Loucy (cell line): ENCODE measurements at regions not wholly inside any gene's neighbourhood (a gene's known extent, or its start where the extent isn't known, plus 50 kb on each side); places are given as distances from the start of the nearest gene placed in this dataset.

Experiments used
- H2AFZ ChIP-seq: fragments of 200-600 bp; sonication (generic); 2 replicates; pipeline ENCODE4 v1.6.0; 2016; ENCODE audit warnings: antibody characterized with exemption, mild to moderate bottlenecking, low read length, moderate library complexity
- H3F3A ChIP-seq: fragments of 200-600 bp; 2 replicates; pipeline ENCODE4 v1.6.0; 2016; ENCODE audit warnings: antibody characterized with exemption, low read depth, mild to moderate bottlenecking
- H3K27me3 ChIP-seq: fragments of 200-600 bp; sonication (generic); 2 replicates; pipeline ENCODE4 v1.6.1; 2014; ENCODE audit warnings: low read length, mild to moderate bottlenecking; ENCODE audit not compliant: insufficient read depth, poor library complexity, severe bottlenecking
- H3K36me3 ChIP-seq: fragments of 200-600 bp; sonication (generic); 2 replicates; pipeline ENCODE4 v1.6.1; 2016; ENCODE audit warnings: low read length; ENCODE audit not compliant: insufficient read depth
- H3K4me1 ChIP-seq: fragments of 200-600 bp; sonication (generic); 2 replicates; pipeline ENCODE4 v1.5.1; 2014; ENCODE audit warnings: low read length, mild to moderate bottlenecking; ENCODE audit not compliant: insufficient read depth, poor library complexity, severe bottlenecking
- H3K4me2 ChIP-seq: fragments of 200-600 bp; sonication (generic); 2 replicates; pipeline ENCODE4 v1.6.0; 2014; ENCODE audit warnings: antibody characterized with exemption, low read length, low read depth, mild to moderate bottlenecking; ENCODE audit not compliant: poor library complexity, severe bottlenecking
- H3K4me3 ChIP-seq: fragments of 200-600 bp; sonication (generic); 2 replicates; pipeline ENCODE4 v1.5.1; 2014; ENCODE audit warnings: low read length, mild to moderate bottlenecking, mixed read lengths; ENCODE audit not compliant: poor library complexity, severe bottlenecking
- H3K79me2 ChIP-seq: fragments of 200-600 bp; sonication (generic); 2 replicates; pipeline ENCODE4 v1.6.1; 2014; ENCODE audit warnings: low read length; ENCODE audit not compliant: insufficient read depth
- H3K9ac ChIP-seq: fragments of 200-600 bp; sonication (generic); 2 replicates; pipeline ENCODE4 v1.6.0; 2014; ENCODE audit warnings: mild to moderate bottlenecking, low read depth, low read length, moderate library complexity; ENCODE audit not compliant: poor library complexity, severe bottlenecking
- H3K9me2 ChIP-seq: fragments of 200-600 bp; sonication (generic); replicated peaks from 2 replicates; pipeline ENCODE4 v1.6.1; 2016; ENCODE audit warnings: low read depth, low read length, mixed read lengths
- H3K9me3 ChIP-seq: fragments of 200-600 bp; sonication (generic); 2 replicates; pipeline ENCODE4 v1.6.1; 2014; ENCODE audit warnings: mild to moderate bottlenecking, antibody characterized with exemption, low read length, low read depth; ENCODE audit not compliant: insufficient read depth
- H4K20me1 ChIP-seq: fragments of 200-600 bp; sonication (generic); 2 replicates; pipeline ENCODE4 v1.6.0; 2014; ENCODE audit warnings: antibody characterized with exemption, low read length, mild to moderate bottlenecking; ENCODE audit not compliant: insufficient read depth, poor library complexity, severe bottlenecking
- EZH2phosphoT487 ChIP-seq: fragments of 200-600 bp; IDR thresholded peaks from 2 replicates; pipeline ENCODE4 v1.6.1; 2018; ENCODE audit warnings: antibody characterized with exemption, mild to moderate bottlenecking, moderate library complexity, borderline replicate concordance
- TF ChIP-seq, protein P1 (sequence below): fragments of 200-600 bp; sonication (generic); conservative IDR thresholded peaks from 2 replicates; pipeline ENCODE4 v1.5.1; 2014; ENCODE audit warnings: mild to moderate bottlenecking, antibody characterized with exemption, low read length

DNA sequence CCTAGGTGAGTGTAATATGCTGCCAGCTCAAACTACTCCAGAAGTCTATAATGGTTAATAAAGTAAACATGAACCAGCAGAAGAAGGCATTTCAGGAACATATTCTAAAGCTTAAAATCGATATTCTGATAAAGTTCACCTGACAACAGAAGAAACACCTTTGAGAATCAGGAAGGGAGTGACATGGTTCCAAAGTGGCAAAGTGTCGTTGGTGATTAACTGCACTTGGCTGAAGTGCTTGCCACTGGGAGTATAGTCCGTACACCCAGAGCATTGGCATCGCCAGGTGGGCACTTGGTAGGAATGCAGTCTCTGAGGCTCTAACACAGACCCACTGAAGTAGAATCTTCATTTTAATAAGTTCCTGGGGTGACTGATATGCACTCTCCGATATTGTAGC, 76.0 kb upstream of the H2AZ1 start:
- H3K9me3 ChIP-seq, result no peaks in the 10 kb centered on the region
- TF ChIP-seq, protein P1, sequence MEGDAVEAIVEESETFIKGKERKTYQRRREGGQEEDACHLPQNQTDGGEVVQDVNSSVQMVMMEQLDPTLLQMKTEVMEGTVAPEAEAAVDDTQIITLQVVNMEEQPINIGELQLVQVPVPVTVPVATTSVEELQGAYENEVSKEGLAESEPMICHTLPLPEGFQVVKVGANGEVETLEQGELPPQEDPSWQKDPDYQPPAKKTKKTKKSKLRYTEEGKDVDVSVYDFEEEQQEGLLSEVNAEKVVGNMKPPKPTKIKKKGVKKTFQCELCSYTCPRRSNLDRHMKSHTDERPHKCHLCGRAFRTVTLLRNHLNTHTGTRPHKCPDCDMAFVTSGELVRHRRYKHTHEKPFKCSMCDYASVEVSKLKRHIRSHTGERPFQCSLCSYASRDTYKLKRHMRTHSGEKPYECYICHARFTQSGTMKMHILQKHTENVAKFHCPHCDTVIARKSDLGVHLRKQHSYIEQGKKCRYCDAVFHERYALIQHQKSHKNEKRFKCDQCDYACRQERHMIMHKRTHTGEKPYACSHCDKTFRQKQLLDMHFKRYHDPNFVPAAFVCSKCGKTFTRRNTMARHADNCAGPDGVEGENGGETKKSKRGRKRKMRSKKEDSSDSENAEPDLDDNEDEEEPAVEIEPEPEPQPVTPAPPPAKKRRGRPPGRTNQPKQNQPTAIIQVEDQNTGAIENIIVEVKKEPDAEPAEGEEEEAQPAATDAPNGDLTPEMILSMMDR, result no peak
- no peak overlapping the region for H3K4me2 ChIP-seq
- no peaks in the 10 kb centered on the region for H3K9me2 ChIP-seq
- H3K27me3 ChIP-seq, result no peaks in the 10 kb centered on the region
- H3K79me2 ChIP-seq, result no peaks in the 10 kb centered on the region
- no peaks in the 10 kb centered on the region for H3K4me1 ChIP-seq
- no peaks in the 10 kb centered on the region for H4K20me1 ChIP-seq
- H3K4me3 ChIP-seq, result no peak overlapping the region
- H2AFZ ChIP-seq, result no peak overlapping the region
- no peaks in the 10 kb centered on the region for H3F3A ChIP-seq
- no peaks in the 10 kb centered on the region for H3K36me3 ChIP-seq
- H3K9ac ChIP-seq, result no peak overlapping the region

DNA sequence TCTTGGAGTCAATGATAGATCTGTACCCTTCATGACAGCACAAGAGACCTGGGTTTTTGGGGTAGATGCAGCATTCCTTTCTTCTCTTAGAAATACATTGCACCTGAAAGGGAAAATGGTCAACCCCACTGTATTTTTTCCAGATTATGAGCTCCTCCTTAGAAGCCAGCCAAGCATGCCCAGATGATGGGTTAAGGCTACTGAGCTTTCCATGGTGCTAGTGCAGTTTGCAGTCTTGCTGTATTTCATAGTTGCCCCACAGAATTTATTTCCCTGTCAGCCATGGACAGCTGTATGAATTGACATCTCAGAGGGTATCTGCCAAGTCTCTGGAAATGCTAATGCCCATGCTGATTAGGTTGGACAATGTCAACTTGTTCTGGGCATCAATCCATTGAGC, 73.7 kb upstream of the H2AZ1 start:
- Histone ChIP-seq H2AFZ (no peak overlapping the region), H3F3A (no peaks in the 10 kb centered on the region), H3K9ac (no peak overlapping the region), H3K27me3 (no peaks in the 10 kb centered on the region), H3K36me3 (no peaks in the 10 kb centered on the region), H3K4me1 (no peaks in the 10 kb centered on the region), H3K79me2 (no peaks in the 10 kb centered on the region), H3K9me2 (no peaks in the 10 kb centered on the region), H3K9me3 (no peaks in the 10 kb centered on the region), H3K4me3 (no peak overlapping the region), H4K20me1 (no peaks in the 10 kb centered on the region), H3K4me2 (no peak overlapping the region)
- TF ChIP-seq, protein P1, result no peak
- no peak for TF ChIP-seq EZH2phosphoT487

DNA sequence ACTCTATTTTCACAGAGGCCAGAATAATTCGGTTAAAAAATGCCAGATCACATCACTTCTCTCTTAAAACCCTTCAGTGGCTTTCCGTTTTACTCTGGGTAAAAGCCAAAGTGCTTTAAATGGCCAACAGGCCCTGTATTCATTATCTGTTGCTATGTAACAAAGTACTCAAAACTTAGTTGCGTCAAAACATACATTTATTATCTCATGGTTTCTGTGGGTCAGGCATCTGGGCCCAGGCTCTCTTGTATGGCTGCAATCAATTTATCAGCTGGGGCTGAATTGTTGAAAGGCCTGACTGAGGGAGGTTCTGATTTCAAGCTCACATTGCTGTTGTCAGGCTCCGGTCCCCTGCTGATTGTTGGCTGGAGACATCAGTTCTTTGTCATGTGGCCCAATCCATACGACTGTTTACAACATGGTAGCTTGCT, 72.7 kb upstream of the H2AZ1 start:
- H2AFZ ChIP-seq, result no peak overlapping the region

More for the DNA sequence above, 72.7 kb upstream of the H2AZ1 start:
- TF ChIP-seq, protein P1, result no peak
- no peak for TF ChIP-seq EZH2phosphoT487
- H3F3A ChIP-seq, result no peaks in the 10 kb centered on the region
- H3K9ac ChIP-seq, result no peak overlapping the region
- H3K36me3 ChIP-seq, result no peaks in the 10 kb centered on the region
- H3K9me3 ChIP-seq, result no peaks in the 10 kb centered on the region
- H3K4me2 ChIP-seq, result no peak overlapping the region
- no peaks in the 10 kb centered on the region for H4K20me1 ChIP-seq
- H3K27me3 ChIP-seq, result no peaks in the 10 kb centered on the region
- no peaks in the 10 kb centered on the region for H3K4me1 ChIP-seq
- H3K9me2 ChIP-seq, result no peaks in the 10 kb centered on the region
- no peak overlapping the region for H3K4me3 ChIP-seq
- no peaks in the 10 kb centered on the region for H3K79me2 ChIP-seq
